GM23248 (cell line): ENCODE measurements at regions not wholly inside any gene's neighbourhood (a gene's known extent, or its start where the extent isn't known, plus 50 kb on each side); places are given as distances from the start of the nearest gene placed in this dataset.

Experiments
- EZH2 ChIP-seq: fragments of 200-600 bp; sonication (generic); IDR thresholded peaks from 2 replicates; pipeline ENCODE4 v1.6.1; 2018; ENCODE audit warnings: antibody characterized with exemption, mild to moderate bottlenecking; ENCODE audit not compliant: insufficient read depth, poor library complexity, severe bottlenecking
- EZH2phosphoT487 ChIP-seq: fragments of 200-600 bp; sonication (generic); IDR thresholded peaks from 2 replicates; pipeline ENCODE4 v1.6.1; 2018; ENCODE audit warnings: antibody characterized with exemption, moderate library complexity, mild to moderate bottlenecking, low read depth; ENCODE audit not compliant: insufficient read depth

GRCh38 chr5:7068899-7069298 lies 327.0 kb upstream of the ADCY2 start:
- TF ChIP-seq EZH2 (no peak), EZH2phosphoT487 (no peak)
